ENCODE measurements at regions not wholly inside any gene's neighbourhood (a gene's known extent, or its start where the extent isn't known, plus 50 kb on each side); places are given as distances from the start of the nearest gene placed in this dataset.

DNA sequence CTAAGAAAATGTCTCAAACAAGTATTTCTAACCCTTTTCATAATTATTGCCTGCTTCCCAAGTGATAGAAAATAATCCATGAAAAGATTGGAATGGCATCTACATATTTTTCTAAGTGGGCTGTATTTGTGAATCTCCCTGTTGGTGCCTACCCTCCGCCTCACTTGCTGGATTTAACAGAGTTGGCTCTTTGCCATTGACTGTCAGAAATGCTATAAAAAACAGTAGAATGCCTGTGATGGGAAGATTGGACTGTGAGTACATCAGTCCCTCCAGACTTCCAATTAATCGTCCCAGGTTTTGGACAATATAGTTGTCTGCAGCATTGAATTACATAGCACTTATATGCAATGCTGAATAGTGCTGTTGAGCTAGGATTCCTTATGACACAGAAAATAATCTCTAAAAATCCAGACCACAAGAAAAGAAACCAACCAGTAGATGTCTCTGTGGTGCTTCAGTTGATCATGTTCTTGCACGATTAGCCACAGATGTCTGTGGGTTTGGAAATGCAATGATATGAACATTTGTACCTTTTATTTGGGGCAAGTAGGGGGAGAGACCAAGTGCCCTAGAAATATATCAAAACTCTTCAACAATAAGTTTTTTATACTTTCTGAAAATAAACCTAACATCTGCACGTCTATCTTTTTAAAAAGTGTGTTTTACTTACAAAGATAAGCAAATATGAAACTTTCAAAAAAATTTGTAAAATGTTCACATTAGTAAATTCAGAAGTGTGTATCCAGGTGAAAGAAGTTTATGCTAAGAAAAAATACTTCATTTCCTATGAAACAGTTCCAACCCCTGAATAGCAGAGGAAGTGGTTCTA lies 88.5 kb downstream of the DYNAP start:
- DNase-seq (ENCODE audit: low read depth), result peak; percentile 87
- H3K4me3 ChIP-seq (ENCODE audit: low read depth, low read length), result no peak overlapping the region
- TF ChIP-seq, protein P1, sequence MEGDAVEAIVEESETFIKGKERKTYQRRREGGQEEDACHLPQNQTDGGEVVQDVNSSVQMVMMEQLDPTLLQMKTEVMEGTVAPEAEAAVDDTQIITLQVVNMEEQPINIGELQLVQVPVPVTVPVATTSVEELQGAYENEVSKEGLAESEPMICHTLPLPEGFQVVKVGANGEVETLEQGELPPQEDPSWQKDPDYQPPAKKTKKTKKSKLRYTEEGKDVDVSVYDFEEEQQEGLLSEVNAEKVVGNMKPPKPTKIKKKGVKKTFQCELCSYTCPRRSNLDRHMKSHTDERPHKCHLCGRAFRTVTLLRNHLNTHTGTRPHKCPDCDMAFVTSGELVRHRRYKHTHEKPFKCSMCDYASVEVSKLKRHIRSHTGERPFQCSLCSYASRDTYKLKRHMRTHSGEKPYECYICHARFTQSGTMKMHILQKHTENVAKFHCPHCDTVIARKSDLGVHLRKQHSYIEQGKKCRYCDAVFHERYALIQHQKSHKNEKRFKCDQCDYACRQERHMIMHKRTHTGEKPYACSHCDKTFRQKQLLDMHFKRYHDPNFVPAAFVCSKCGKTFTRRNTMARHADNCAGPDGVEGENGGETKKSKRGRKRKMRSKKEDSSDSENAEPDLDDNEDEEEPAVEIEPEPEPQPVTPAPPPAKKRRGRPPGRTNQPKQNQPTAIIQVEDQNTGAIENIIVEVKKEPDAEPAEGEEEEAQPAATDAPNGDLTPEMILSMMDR (IDR thresholded peaks at IDR 0.05; ENCODE audit: insufficient read depth, low read depth, low read length), result peak; percentile 70

DNA sequence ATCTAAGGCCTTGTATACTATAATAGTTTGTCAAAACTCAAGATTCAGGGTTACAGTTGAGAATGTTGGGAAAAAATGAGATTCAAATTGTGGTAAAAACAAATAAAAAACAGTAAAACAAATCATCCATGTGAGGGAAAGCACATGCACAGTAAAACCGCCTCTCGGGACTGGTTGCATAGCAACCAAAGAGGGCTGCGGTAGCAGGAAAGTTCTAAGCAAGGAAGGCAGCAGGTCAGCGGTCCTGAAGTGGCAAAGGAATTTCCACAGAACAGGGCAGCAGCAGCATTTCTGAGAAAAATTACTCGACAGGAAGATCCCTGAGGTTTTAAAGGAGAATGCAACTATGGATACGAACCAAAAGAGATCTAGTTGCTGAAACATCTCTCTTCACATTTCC lies 93.7 kb downstream of the DYNAP start:
- TF ChIP-seq, protein P1 (IDR thresholded peaks at IDR 0.05; ENCODE audit: insufficient read depth, low read depth, low read length), result no peak
- DNase-seq (ENCODE audit: low read depth), result peak; percentile 74

GRCh38 chr18:54689319-54689718 lies 98.3 kb downstream of the DYNAP start:
- TF ChIP-seq, protein P1 (IDR thresholded peaks at IDR 0.05; ENCODE audit: insufficient read depth, low read depth, low read length), result no peak
- no peak overlapping the region for H3K4me3 ChIP-seq (ENCODE audit: low read depth, low read length)
- DNase-seq (ENCODE audit: low read depth), result no peak

More for the DNA sequence above, 93.7 kb downstream of the DYNAP start:
- no peak overlapping the region for H3K4me3 ChIP-seq (ENCODE audit: low read depth, low read length)

DNA sequence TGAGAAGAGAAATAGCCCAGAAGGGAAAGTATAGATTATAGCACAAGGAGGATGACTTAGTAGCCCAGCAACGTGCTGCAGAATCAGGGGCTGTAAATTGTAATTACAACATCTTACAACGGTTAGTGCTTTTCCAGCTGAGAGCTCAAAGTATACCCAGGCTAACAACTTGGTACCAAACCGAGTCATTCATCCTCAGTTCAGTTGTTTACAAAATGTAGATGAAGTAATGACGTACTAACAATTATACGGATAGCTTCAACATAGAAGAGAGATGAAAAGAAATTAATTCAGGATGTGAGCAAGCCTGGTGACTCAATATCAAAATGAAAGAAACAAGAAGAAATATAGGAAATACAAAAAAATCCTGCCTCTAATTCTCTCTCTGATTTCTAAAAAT lies 99.2 kb downstream of the DYNAP start:
- peak; percentile 18 for DNase-seq (ENCODE audit: low read depth)
- no peak overlapping the region for H3K4me3 ChIP-seq (ENCODE audit: low read depth, low read length)
- TF ChIP-seq, protein P1 (IDR thresholded peaks at IDR 0.05; ENCODE audit: insufficient read depth, low read depth, low read length), result no peak

GRCh38 chr18:54692463-54692862 lies 101.4 kb downstream of the DYNAP start:
- DNase-seq (ENCODE audit: low read depth), result no peak
- TF ChIP-seq, protein P1 (IDR thresholded peaks at IDR 0.05; ENCODE audit: insufficient read depth, low read depth, low read length), result no peak
- H3K4me3 ChIP-seq (ENCODE audit: low read depth, low read length), result no peak overlapping the region

DNA sequence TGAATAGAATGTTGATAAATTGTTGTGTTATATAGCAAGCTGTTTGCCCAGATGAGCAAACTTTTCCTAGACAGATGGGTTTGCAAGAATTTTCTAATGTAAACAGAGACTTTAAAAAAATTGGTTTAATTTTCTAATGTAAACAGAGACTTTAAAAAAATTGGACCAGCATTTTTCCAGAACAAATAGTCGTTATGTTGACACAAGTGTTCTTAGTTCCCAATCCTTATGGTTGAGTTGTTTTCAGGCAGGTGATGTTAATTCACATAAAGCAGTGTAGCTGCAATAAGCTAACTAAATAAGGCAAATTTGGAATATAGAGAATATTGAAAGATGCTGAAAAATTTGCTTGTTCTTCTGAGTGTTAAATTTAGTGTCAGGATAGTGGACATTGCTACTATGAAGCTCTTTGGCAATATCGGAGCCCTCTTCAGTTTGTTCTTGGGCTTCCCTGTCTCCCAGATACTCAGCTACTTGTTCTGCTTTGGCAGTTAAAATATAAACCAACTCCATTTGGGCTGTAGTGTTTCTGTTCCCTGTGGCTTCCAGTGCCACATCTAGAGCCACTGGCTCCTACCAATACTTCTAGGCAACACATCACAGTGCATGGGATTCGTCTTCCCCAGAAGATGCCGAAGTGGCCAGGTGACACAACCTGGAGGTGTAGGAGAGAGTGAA lies 105.7 kb downstream of the DYNAP start:
- DNase-seq (ENCODE audit: low read depth), result no peak
- TF ChIP-seq, protein P1 (IDR thresholded peaks at IDR 0.05; ENCODE audit: insufficient read depth, low read depth, low read length), result no peak
- no peak overlapping the region for H3K4me3 ChIP-seq (ENCODE audit: low read depth, low read length)
